K562 (cell line): ENCODE measurements at regions not wholly inside any gene's neighbourhood (a gene's known extent, or its start where the extent isn't known, plus 50 kb on each side); places are given as distances from the start of the nearest gene placed in this dataset.

Source experiments
- YBX1 ChIP-seq: fragments of 450-650 bp; IDR thresholded peaks from 2 replicates; pipeline ENCODE4 v1.7.1; 2016; ENCODE audit warnings: mild to moderate bottlenecking
- TF ChIP-seq, protein P1 (sequence below), 2 experiments: fragments of 450-650 bp; formaldehyde crosslinking in 1 of 2; IDR thresholded peaks; 2 replicates each; pipeline versions ENCODE4 v1.4.0 to v1.6.1; 2014 to 2020; ENCODE audit warnings: mild to moderate bottlenecking in 2 of 2, borderline replicate concordance in 1 of 2, low read depth in 1 of 2

DNA sequence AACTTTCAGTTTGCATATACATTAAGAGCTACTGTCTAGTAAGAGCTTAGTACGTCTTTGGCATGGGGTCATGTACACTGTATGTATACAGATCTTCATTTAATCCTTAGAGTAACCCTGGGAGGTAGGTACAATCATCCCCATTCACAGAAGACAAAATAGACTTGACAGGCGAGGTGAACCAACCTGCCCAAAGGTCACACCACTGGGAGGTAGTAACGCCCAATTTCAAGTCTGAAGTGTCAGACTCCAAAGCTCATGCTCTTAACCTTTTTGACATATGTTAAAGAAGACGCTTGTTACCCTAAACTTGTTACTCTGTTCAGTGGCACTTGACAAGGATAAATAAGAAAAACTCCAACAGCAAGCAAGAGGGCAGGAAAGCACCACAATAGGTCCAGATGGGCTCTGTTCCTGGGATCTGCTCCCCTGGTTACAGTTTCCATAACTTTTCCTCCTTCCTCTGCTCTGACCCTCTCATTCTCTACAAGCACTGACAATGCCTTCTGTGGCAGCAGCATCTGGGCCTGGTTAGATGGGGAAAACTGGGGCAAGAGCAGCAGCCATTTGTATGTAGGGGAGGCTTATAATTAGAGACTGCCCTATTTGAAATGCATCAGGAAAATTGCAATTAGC, 64.7 kb upstream of the SERTAD2 start (continued):
- TF ChIP-seq, protein P1, sequence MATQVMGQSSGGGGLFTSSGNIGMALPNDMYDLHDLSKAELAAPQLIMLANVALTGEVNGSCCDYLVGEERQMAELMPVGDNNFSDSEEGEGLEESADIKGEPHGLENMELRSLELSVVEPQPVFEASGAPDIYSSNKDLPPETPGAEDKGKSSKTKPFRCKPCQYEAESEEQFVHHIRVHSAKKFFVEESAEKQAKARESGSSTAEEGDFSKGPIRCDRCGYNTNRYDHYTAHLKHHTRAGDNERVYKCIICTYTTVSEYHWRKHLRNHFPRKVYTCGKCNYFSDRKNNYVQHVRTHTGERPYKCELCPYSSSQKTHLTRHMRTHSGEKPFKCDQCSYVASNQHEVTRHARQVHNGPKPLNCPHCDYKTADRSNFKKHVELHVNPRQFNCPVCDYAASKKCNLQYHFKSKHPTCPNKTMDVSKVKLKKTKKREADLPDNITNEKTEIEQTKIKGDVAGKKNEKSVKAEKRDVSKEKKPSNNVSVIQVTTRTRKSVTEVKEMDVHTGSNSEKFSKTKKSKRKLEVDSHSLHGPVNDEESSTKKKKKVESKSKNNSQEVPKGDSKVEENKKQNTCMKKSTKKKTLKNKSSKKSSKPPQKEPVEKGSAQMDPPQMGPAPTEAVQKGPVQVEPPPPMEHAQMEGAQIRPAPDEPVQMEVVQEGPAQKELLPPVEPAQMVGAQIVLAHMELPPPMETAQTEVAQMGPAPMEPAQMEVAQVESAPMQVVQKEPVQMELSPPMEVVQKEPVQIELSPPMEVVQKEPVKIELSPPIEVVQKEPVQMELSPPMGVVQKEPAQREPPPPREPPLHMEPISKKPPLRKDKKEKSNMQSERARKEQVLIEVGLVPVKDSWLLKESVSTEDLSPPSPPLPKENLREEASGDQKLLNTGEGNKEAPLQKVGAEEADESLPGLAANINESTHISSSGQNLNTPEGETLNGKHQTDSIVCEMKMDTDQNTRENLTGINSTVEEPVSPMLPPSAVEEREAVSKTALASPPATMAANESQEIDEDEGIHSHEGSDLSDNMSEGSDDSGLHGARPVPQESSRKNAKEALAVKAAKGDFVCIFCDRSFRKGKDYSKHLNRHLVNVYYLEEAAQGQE (IDR thresholded peaks at IDR 0.05; ENCODE audit: borderline replicate concordance) = peak; percentile 13; the same call in 1 of the 2 replicates
- TF ChIP-seq, protein P1 (CRISPR knock-in tag; IDR thresholded peaks at IDR 0.05; ENCODE audit: low read depth) = no peak
- no peak for TF ChIP-seq YBX1
